RPMI8226 (cell line): ENCODE measurements at regions not wholly inside any gene's neighbourhood (a gene's known extent, or its start where the extent isn't known, plus 50 kb on each side); places are given as distances from the start of the nearest gene placed in this dataset.

Experiments
- DNase-seq: peaks from one replicate; pipeline ENCODE4 v3.0.0-alpha.2; 2015

GRCh38 chr3:98979296-98979695, 77.8 kb upstream of the DCBLD2 start:
- DNase-seq, result no peak

GRCh38 chr3:98978068-98978811, 76.7 kb upstream of the DCBLD2 start:
- DNase-seq, result no peak

GRCh38 chr3:98977520-98977919, 76.0 kb upstream of the DCBLD2 start:
- DNase-seq, result peak; percentile 14

- no peak for DNase-seq
These were observed 72.9 kb upstream of the DCBLD2 start for GRCh38 chr3:98974442-98974841.

GRCh38 chr3:98972720-98973119, 71.2 kb upstream of the DCBLD2 start:
- no peak for DNase-seq

GRCh38 chr3:98972155-98972554, 70.7 kb upstream of the DCBLD2 start:
- no peak for DNase-seq

- no peak for DNase-seq
These were observed 69.7 kb upstream of the DCBLD2 start for GRCh38 chr3:98971169-98971681.

GRCh38 chr3:98969295-98969694, 67.8 kb upstream of the DCBLD2 start:
- DNase-seq, result no peak

GRCh38 chr3:98968824-98969223, 67.3 kb upstream of the DCBLD2 start:
- no peak for DNase-seq

GRCh38 chr3:98968347-98968746, 66.9 kb upstream of the DCBLD2 start:
- no peak for DNase-seq

GRCh38 chr3:98967758-98968157, 66.3 kb upstream of the DCBLD2 start:
- no peak for DNase-seq

- DNase-seq, result no peak
These were observed 65.5 kb upstream of the DCBLD2 start for GRCh38 chr3:98966862-98967546.

- no peak for DNase-seq
These were observed 64.9 kb upstream of the DCBLD2 start for GRCh38 chr3:98966434-98966833.

- DNase-seq, result no peak
These were observed 63.3 kb upstream of the DCBLD2 start for GRCh38 chr3:98964784-98965183.

GRCh38 chr3:98963546-98963945, 62.1 kb upstream of the DCBLD2 start:
- no peak for DNase-seq

- DNase-seq, result no peak
These were observed 61.5 kb upstream of the DCBLD2 start for GRCh38 chr3:98962951-98963350.

- DNase-seq, result no peak
These were observed 60.9 kb upstream of the DCBLD2 start for GRCh38 chr3:98962189-98962930.

- DNase-seq, result no peak
These were observed 60.0 kb upstream of the DCBLD2 start for GRCh38 chr3:98961161-98962155.

GRCh38 chr3:98957681-98958080, 56.2 kb upstream of the DCBLD2 start:
- no peak for DNase-seq

- no peak for DNase-seq
These were observed 54.5 kb upstream of the DCBLD2 start for GRCh38 chr3:98956008-98956407.

- DNase-seq, result no peak
These were observed 53.5 kb upstream of the DCBLD2 start for GRCh38 chr3:98954791-98955604.
